Heart left ventricle (tissue), 13 donors: ENCODE measurements at regions not wholly inside any gene's neighbourhood (a gene's known extent, or its start where the extent isn't known, plus 50 kb on each side); places are given as distances from the start of the nearest gene placed in this dataset.

Experiments
- POLR2A ChIP-seq, 2 donors: fragments of 450-650 bp; IDR thresholded peaks; one replicate each; pipeline ENCODE4 v1.6.1; 2017; ENCODE audit warnings: antibody characterized with exemption in 2 of 2, mild to moderate bottlenecking in 2 of 2, moderate library complexity in 2 of 2
- TF ChIP-seq, protein P1 (sequence below), 12 donors: fragments of 200-600 bp; sonication (generic) in 4 of 12; IDR thresholded peaks; one replicate each; pipeline versions ENCODE4 v1.5.0 to v1.8.0; 2018 to 2022; ENCODE audit warnings: antibody characterized with exemption in 12 of 12, mild to moderate bottlenecking in 5 of 12
- donor health status: ischemic (EF 13 %, LVEDD 7.1; RV severe dilation, severe dysfunction).
- donor health status: DM: no; HTN: yes; CAD: no.
- donor health status: DM: no; HTN: no; CAD: no.
- donor health status: ischemic (EF 25% LVEDD 6.9; RV normal size, moderate dysfunction).
- donor health status: ischemic (EF 25% LVEDD 5.7; RV mildly dilated, moderate dysfunction).
- donor health status: ischemic (EF 35%, LVEDD 5.7; RV mildly dilated, moderate dysfunction).
- donor health status: nonischemic (EF 11% LVEDD 7.7; RV severe dilation, severe dysfunction).
- donor health status: DM: yes; HTN: yes; CAD: no.
- donor health status: PGD.
- donor health status: ischemic (EF 29% LVEDD 5.4; RV normal size, mild dysfunction).
- donor health status: nonischemic (EF 23%, LVEDD 6.1; RV moderate dilation, normal function).

- TF ChIP-seq, protein P1, sequence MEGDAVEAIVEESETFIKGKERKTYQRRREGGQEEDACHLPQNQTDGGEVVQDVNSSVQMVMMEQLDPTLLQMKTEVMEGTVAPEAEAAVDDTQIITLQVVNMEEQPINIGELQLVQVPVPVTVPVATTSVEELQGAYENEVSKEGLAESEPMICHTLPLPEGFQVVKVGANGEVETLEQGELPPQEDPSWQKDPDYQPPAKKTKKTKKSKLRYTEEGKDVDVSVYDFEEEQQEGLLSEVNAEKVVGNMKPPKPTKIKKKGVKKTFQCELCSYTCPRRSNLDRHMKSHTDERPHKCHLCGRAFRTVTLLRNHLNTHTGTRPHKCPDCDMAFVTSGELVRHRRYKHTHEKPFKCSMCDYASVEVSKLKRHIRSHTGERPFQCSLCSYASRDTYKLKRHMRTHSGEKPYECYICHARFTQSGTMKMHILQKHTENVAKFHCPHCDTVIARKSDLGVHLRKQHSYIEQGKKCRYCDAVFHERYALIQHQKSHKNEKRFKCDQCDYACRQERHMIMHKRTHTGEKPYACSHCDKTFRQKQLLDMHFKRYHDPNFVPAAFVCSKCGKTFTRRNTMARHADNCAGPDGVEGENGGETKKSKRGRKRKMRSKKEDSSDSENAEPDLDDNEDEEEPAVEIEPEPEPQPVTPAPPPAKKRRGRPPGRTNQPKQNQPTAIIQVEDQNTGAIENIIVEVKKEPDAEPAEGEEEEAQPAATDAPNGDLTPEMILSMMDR (IDR thresholded peaks at IDR 0.05) = no peak
- no peak for TF ChIP-seq POLR2A (IDR thresholded peaks at IDR 0.05)
Observed at GRCh38 chr22:27525711-27526110, 275.8 kb downstream of the MN1 start.
